ENCODE measurements at regions not wholly inside any gene's neighbourhood (a gene's known extent, or its start where the extent isn't known, plus 50 kb on each side); places are given as distances from the start of the nearest gene placed in this dataset.

DNA sequence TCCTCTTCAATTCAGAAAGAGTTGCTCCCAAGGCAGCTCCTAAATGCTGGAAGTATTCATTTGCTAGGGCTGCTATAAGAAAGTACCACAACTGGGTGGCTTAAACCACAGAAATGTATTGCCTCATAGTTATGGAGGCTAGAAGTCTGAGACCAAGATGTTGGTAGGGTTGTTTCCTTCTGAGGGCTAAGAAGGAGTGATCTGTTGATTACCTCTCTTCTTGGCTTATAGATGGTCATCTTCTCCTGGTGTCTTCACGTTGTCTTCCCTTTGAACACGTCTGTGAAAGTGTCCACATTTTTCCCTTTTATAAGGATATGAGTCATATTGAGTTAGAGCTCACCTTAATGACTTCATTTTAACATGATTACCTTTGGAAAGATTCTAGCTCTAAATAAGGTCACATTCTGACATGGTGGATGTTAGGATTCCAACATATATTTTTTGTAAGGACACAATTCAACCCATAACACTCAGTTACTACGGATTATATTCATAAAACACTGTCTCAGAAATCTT, 266.3 kb downstream of the SPATA18 start:
- H3K9me3 ChIP-seq, result no peaks in the 10 kb centered on the region
- no peak for FAIRE-seq
- no peak overlapping the region for H3K4me2 ChIP-seq
- H3K4me3 ChIP-seq, result no peak overlapping the region
- 0% methylated on average over 3 of the region's 3 CpGs for WGBS (ENCODE audit: missing lambda C conversion rate)
- ChIA-PET POLR2A (no interaction called here), CTCF (no interaction called here)
- no peak for DNase-seq (ENCODE audit: low read depth in 1 of 2, low spot score in 1 of 2)
- TF ChIP-seq, protein P1, sequence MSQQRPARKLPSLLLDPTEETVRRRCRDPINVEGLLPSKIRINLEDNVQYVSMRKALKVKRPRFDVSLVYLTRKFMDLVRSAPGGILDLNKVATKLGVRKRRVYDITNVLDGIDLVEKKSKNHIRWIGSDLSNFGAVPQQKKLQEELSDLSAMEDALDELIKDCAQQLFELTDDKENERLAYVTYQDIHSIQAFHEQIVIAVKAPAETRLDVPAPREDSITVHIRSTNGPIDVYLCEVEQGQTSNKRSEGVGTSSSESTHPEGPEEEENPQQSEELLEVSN (IDR thresholded peaks at IDR 0.05; ENCODE audit: borderline replicate concordance, low read depth), result no peak
- TF ChIP-seq FOSB (CRISPR knock-in tag; IDR thresholded peaks at IDR 0.05), result no peak
- TF ChIP-seq CHD2 (IDR thresholded peaks at IDR 0.05; ENCODE audit: low read length, partially characterized antibody), result no peak
- no peak for TF ChIP-seq JUN (IDR thresholded peaks at IDR 0.05)
- TF ChIP-seq NFE2L2 (conservative IDR thresholded peaks at IDR 0.05; ENCODE audit: low read length), result no peak
- no peak for TF ChIP-seq RCOR1 (IDR thresholded peaks at IDR 0.05; ENCODE audit: low read depth, low read length)
- TF ChIP-seq, protein P2, sequence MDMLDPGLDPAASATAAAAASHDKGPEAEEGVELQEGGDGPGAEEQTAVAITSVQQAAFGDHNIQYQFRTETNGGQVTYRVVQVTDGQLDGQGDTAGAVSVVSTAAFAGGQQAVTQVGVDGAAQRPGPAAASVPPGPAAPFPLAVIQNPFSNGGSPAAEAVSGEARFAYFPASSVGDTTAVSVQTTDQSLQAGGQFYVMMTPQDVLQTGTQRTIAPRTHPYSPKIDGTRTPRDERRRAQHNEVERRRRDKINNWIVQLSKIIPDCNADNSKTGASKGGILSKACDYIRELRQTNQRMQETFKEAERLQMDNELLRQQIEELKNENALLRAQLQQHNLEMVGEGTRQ (IDR thresholded peaks at IDR 0.05), result no peak
- TF ChIP-seq HOXB13 (CRISPR knock-in tag; IDR thresholded peaks at IDR 0.05; ENCODE audit: low read depth), result no peak
- no peak for TF ChIP-seq REST (IDR thresholded peaks at IDR 0.05)
- TF ChIP-seq POLR2A (IDR thresholded peaks at IDR 0.05; ENCODE audit: low read length), result no peak
- no peak for TF ChIP-seq PHF8 (IDR thresholded peaks at IDR 0.05; ENCODE audit: borderline replicate concordance, low read depth)
- no peak for ATAC-seq
- no peak overlapping the region for H3K27ac ChIP-seq
- no peaks in the 10 kb centered on the region for H3K4me1 ChIP-seq

DNA sequence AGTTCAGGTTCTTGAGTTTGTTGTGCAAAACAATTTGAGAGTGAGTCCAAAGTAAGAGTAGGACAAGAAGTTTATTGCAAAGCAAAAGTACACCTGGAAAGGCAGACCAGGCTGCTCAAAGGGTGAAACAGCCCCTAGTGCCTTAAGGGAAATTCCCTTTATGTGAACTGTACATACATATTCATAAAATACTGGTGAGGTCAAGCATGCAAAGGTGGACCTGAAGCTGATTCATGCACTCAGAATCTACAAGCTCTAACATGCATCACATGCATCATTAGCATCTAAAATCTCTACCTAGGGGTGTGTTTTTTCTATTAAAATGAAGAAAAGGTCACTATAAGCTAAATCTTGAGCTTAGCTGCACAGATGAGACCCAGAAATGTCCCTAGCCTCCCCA, 266.9 kb downstream of the SPATA18 start:
- CTCF ChIA-PET, result no interaction called here
- no peak for ATAC-seq
- no peak for FAIRE-seq
- no peak for TF ChIP-seq RNF2 (IDR thresholded peaks at IDR 0.05; ENCODE audit: borderline replicate concordance, low read depth)
- TF ChIP-seq, protein P3, sequence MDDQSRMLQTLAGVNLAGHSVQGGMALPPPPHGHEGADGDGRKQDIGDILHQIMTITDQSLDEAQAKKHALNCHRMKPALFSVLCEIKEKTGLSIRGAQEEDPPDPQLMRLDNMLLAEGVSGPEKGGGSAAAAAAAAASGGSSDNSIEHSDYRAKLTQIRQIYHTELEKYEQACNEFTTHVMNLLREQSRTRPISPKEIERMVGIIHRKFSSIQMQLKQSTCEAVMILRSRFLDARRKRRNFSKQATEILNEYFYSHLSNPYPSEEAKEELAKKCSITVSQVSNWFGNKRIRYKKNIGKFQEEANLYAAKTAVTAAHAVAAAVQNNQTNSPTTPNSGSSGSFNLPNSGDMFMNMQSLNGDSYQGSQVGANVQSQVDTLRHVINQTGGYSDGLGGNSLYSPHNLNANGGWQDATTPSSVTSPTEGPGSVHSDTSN (IDR thresholded peaks at IDR 0.05), result no peak
- no peak for TF ChIP-seq SREBF2 (IDR thresholded peaks at IDR 0.05)
- no peak for TF ChIP-seq RAD21 (conservative IDR thresholded peaks at IDR 0.05 in 1 of 2, IDR thresholded peaks at IDR 0.05 in 1 of 2)
- TF ChIP-seq HMGXB4 (CRISPR knock-in tag; IDR thresholded peaks at IDR 0.05; ENCODE audit: borderline replicate concordance), result no peak
- no peak for TF ChIP-seq RARB (CRISPR knock-in tag; IDR thresholded peaks at IDR 0.05)
- no peak for TF ChIP-seq KDM1A (IDR thresholded peaks at IDR 0.05; ENCODE audit: low read depth)
- POLR2A ChIA-PET, result no interaction called here
- Histone ChIP-seq H3K4me1 (no peaks in the 10 kb centered on the region), H3K4me2 (no peak overlapping the region), H3K27ac (no peak overlapping the region), H3K9me3 (no peaks in the 10 kb centered on the region), H3K4me3 (no peak overlapping the region)
- DNase-seq (ENCODE audit: low read depth in 1 of 2, low spot score in 1 of 2), result no peak
